Brain microvascular endothelial cell (primary cell): ENCODE measurements at regions not wholly inside any gene's neighbourhood (a gene's known extent, or its start where the extent isn't known, plus 50 kb on each side); places are given as distances from the start of the nearest gene placed in this dataset.

Source experiments
- DNase-seq: peaks from one replicate; pipeline ENCODE4 v3.0.0-alpha.2; 2020
- H3K27ac ChIP-seq: fragments of 250-450 bp; sonication (Bioruptor Pico); 2 replicates; pipeline ENCODE4 v1.5.1; 2020; ENCODE audit warnings: mild to moderate bottlenecking, moderate library complexity
- H3K27me3 ChIP-seq: fragments of 250-450 bp; sonication (Bioruptor Pico); replicated peaks from 2 replicates; pipeline ENCODE4 v1.5.1; 2020; ENCODE audit warnings: mild to moderate bottlenecking
- H3K36me3 ChIP-seq: fragments of 250-450 bp; sonication (Bioruptor Pico); replicated peaks from 2 replicates; pipeline ENCODE4 v1.5.1; 2020; ENCODE audit warnings: mild to moderate bottlenecking
- H3K4me3 ChIP-seq: 2 replicates; pipeline ENCODE4 v1.5.1; 2011; ENCODE audit warnings: low read depth, mild to moderate bottlenecking, control low read depth, low read length, moderate library complexity
- CTCF ChIP-seq: IDR thresholded peaks from 2 replicates; pipeline ENCODE4 v1.5.1; 2011; ENCODE audit warnings: low read depth, mild to moderate bottlenecking, moderate library complexity, low read length, control low read depth, inconsistent platforms; ENCODE audit errors: missing control alignments
- in situ Hi-C: cut with HindIII; loops from 2 replicates; pipeline ENCODE4 v1.10.0; 2017; ENCODE audit warnings: low sequenced_read_pairs, low pct_ligation_motif_present

GRCh38 chr4:124903995-124904722 lies 191.6 kb upstream of the ANKRD50 start:
- Histone ChIP-seq H3K36me3 (no peaks in the 10 kb centered on the region), H3K27me3 (no peaks in the 10 kb centered on the region), H3K27ac (no peak overlapping the region), H3K4me3 (peak overlapping the region; percentile 38)
- TF ChIP-seq CTCF, result no peak
- in situ Hi-C loops, result no loop called here
- DNase-seq, result peak; percentile 54

GRCh38 chr4:124902001-124902515 lies 189.5 kb upstream of the ANKRD50 start:
- H3K27me3 ChIP-seq, result no peaks in the 10 kb centered on the region
- H3K27ac ChIP-seq, result no peak overlapping the region
- no peaks in the 10 kb centered on the region for H3K36me3 ChIP-seq
- DNase-seq, result no peak
- no peak overlapping the region for H3K4me3 ChIP-seq
- in situ Hi-C loops, result no loop called here
- no peak for TF ChIP-seq CTCF

GRCh38 chr4:124899997-124900396 lies 187.5 kb upstream of the ANKRD50 start:
- H3K36me3 ChIP-seq, result no peaks in the 10 kb centered on the region
- no peak for DNase-seq
- H3K4me3 ChIP-seq, result no peak overlapping the region
- in situ Hi-C loops, result no loop called here
- no peak for TF ChIP-seq CTCF
- H3K27ac ChIP-seq, result no peak overlapping the region
- H3K27me3 ChIP-seq, result no peaks in the 10 kb centered on the region

GRCh38 chr4:124890522-124890921 lies 178.0 kb upstream of the ANKRD50 start:
- H3K27me3 ChIP-seq, result no peaks in the 10 kb centered on the region
- H3K36me3 ChIP-seq, result no peaks in the 10 kb centered on the region
- H3K4me3 ChIP-seq, result no peak overlapping the region
- DNase-seq, result no peak
- no peak overlapping the region for H3K27ac ChIP-seq
- no peak for TF ChIP-seq CTCF
- in situ Hi-C loops, result no loop called here

GRCh38 chr4:124887739-124888138 lies 175.2 kb upstream of the ANKRD50 start:
- Histone ChIP-seq H3K36me3 (no peaks in the 10 kb centered on the region), H3K27me3 (no peaks in the 10 kb centered on the region), H3K4me3 (no peak overlapping the region), H3K27ac (no peak overlapping the region)
- no peak for DNase-seq
- in situ Hi-C loops, result no loop called here
- no peak for TF ChIP-seq CTCF

GRCh38 chr4:124884316-124884715 lies 171.8 kb upstream of the ANKRD50 start:
- no peaks in the 10 kb centered on the region for H3K27me3 ChIP-seq
- in situ Hi-C loops, result no loop called here

More at GRCh38 chr4:124884316-124884715, 171.8 kb upstream of the ANKRD50 start:
- Histone ChIP-seq H3K27ac (no peak overlapping the region), H3K4me3 (no peak overlapping the region), H3K36me3 (no peaks in the 10 kb centered on the region)
- TF ChIP-seq CTCF, result no peak
- DNase-seq, result no peak
